Activated T-cell treated with anti-CD3 and anti-CD28 coated beads, Interleukin-2, amount 50 U/mL, for 4 hours (primary cell): ENCODE measurements at regions not wholly inside any gene's neighbourhood (a gene's known extent, or its start where the extent isn't known, plus 50 kb on each side); places are given as distances from the start of the nearest gene placed in this dataset.

Source experiments
- ATAC-seq, 2 donors: fragments of 200-7000 bp; cut with Tn5 transposase; one replicate each; pipeline ENCODE4 v1.10.0; 2021
- DNase-seq: peaks from one replicate; pipeline ENCODE4 v3.0.0-alpha.2; 2020
- H3K27me3 Mint-ChIP-seq: one replicate; pipeline ENCODE4 v1.8.0; 2021; ENCODE audit warnings: low read depth, mixed read lengths
- H3K36me3 Mint-ChIP-seq: one replicate; pipeline ENCODE4 v1.8.0; 2022; ENCODE audit warnings: mixed read lengths; ENCODE audit not compliant: insufficient read depth
- H3K4me1 Mint-ChIP-seq: one replicate; pipeline ENCODE4 v1.8.0; 2021; ENCODE audit warnings: low read depth, mixed read lengths
- H3K4me3 Mint-ChIP-seq: one replicate; pipeline ENCODE4 v1.8.0; 2021; ENCODE audit warnings: mild to moderate bottlenecking, moderate library complexity, mixed read lengths
- H3K9me3 Mint-ChIP-seq: one replicate; pipeline ENCODE4 v1.8.0; 2021; ENCODE audit warnings: mixed read lengths

DNA sequence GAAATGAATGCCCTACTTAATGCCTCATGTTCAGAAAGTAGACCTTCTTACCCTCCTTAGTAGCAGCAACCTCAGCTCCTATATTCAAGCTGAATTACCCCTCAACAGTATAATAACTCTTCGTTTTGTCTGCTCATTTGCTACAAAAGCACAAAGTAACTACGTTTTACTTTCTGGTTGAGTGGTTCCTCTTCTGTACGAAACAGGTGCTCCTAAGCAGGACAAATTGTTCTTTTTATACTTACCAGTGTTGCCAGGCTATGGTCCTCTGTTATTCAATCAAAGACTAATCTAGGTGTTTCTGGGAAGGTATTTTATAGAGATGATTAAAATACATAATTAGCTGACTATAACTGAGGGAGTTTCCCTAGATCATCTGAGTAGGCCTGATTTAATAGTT, 484.2 kb upstream of the ADAMTS5 start:
- H3K4me1 Mint-ChIP-seq = no peaks in the 10 kb centered on the region
- DNase-seq (no peak), ATAC-seq (no peak)
- no peaks in the 10 kb centered on the region for H3K27me3 Mint-ChIP-seq
- peaks cover 3% of the 10 kb centered on the region for H3K9me3 Mint-ChIP-seq
- H3K36me3 Mint-ChIP-seq = no peaks in the 10 kb centered on the region
- no peak overlapping the region for H3K4me3 Mint-ChIP-seq

DNA sequence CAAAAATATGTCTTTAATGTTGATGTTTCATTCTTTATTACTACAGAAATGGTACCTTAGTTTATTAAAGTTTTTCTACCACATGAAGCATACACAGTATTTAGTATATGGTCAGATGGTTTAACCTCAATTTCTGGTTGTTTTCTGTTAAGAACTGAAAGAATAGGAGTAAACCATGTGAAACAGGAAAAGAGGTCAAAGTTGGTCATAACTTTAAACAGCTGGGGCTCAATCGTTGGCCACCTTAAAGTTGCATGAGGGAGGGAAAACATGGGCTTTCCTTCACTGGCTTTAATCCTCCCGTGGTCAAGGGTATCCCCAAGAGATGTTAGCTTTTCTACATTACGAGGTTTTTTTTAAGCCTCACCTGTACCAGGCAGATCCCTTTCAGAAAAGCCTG, 483.3 kb upstream of the ADAMTS5 start:
- H3K9me3 Mint-ChIP-seq = peaks cover 6% of the 10 kb centered on the region

DNA sequence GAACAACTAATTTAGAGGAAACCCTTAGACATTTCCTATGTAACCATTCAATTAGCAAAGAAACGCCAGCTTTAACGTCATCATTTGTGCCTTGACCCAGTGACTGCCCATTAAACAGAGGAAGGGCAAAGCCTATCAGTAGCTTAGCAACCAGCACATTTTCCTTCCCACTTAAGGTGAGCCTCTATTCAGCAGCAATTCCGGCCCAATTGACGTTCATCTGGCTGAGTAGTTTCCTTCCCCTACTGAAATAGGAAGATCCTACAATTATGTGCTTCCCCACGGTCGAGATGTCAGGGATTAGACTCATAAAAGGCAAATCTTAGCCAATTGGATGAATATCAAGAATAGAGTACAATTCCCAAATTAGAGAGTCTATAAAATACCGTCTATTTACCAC, 482.1 kb upstream of the ADAMTS5 start:
- ATAC-seq = no peak
- Mint-ChIP-seq H3K36me3 (no peaks in the 10 kb centered on the region), H3K9me3 (peaks cover 9% of the 10 kb centered on the region), H3K4me3 (no peak overlapping the region), H3K27me3 (no peaks in the 10 kb centered on the region), H3K4me1 (no peaks in the 10 kb centered on the region)
- DNase-seq = no peak

More for the DNA sequence above, 483.3 kb upstream of the ADAMTS5 start:
- H3K4me1 Mint-ChIP-seq = no peaks in the 10 kb centered on the region
- no peaks in the 10 kb centered on the region for H3K27me3 Mint-ChIP-seq
- no peak for ATAC-seq
- no peak for DNase-seq
- H3K36me3 Mint-ChIP-seq = no peaks in the 10 kb centered on the region
- no peak overlapping the region for H3K4me3 Mint-ChIP-seq

- H3K36me3 Mint-ChIP-seq = no peaks in the 10 kb centered on the region
- H3K4me1 Mint-ChIP-seq = no peaks in the 10 kb centered on the region
- H3K9me3 Mint-ChIP-seq = peaks cover 14% of the 10 kb centered on the region
- H3K27me3 Mint-ChIP-seq = peaks cover 2% of the 10 kb centered on the region
- no peak for ATAC-seq
- no peak for DNase-seq
- H3K4me3 Mint-ChIP-seq = no peak overlapping the region
Measured at GRCh38 chr21:27447843-27448242, 481.0 kb upstream of the ADAMTS5 start.

- no peak for DNase-seq
- Mint-ChIP-seq H3K36me3 (no peaks in the 10 kb centered on the region), H3K9me3 (no peaks in the 10 kb centered on the region), H3K4me3 (no peak overlapping the region), H3K27me3 (no peaks in the 10 kb centered on the region), H3K4me1 (no peaks in the 10 kb centered on the region)
- ATAC-seq = no peak
Measured at GRCh38 chr21:27429710-27430341, 462.9 kb upstream of the ADAMTS5 start.

DNA sequence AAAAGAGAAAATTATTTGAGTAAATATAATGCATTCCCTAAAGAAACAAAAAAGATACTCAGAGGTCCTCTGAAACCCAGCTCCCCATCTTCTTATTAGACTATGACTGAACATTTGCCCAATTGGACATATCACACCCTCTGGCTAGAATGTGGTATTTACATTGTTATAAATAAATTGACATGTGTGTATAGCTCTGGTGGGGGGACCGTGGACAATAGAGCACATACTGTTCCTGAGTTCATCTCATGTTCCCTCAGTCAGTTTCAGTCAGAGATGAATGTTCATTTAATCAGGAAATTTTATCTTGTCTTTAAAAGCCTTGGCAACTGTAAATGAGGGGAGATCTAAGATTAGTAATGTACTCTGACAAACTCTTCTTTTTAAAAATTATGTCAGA, 459.3 kb upstream of the ADAMTS5 start:
- no peaks in the 10 kb centered on the region for H3K36me3 Mint-ChIP-seq
- peaks cover 4% of the 10 kb centered on the region for H3K9me3 Mint-ChIP-seq
- DNase-seq (no peak), ATAC-seq (no peak)
- no peaks in the 10 kb centered on the region for H3K4me1 Mint-ChIP-seq
- no peaks in the 10 kb centered on the region for H3K27me3 Mint-ChIP-seq
- no peak overlapping the region for H3K4me3 Mint-ChIP-seq

GRCh38 chr21:27425574-27425973, 458.7 kb upstream of the ADAMTS5 start:
- no peak overlapping the region for H3K4me3 Mint-ChIP-seq
- H3K36me3 Mint-ChIP-seq = no peaks in the 10 kb centered on the region
- H3K4me1 Mint-ChIP-seq = no peaks in the 10 kb centered on the region
- DNase-seq (no peak), ATAC-seq (no peak)
- H3K27me3 Mint-ChIP-seq = no peaks in the 10 kb centered on the region
- peaks cover 4% of the 10 kb centered on the region for H3K9me3 Mint-ChIP-seq

DNA sequence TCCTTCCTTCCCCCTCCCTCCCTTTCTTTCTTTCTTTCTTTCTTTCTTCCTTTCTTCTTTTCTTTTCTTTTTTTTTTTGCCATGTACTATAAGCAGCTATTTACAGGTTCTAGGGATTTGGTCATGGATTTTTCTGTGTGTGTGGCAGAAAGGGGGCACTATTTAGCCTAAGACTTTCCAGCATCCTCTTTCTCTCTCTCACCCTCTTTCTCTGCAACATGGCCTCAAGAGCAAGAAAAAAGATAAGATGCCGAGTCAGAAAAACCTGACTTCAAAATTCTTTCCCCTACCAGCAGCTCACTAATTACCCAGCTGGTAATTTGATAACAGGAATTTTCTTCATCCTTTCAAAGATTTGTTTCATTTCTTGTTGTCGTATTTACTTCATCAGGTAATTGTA, 458.3 kb upstream of the ADAMTS5 start:
- ATAC-seq (no peak), DNase-seq (no peak)
- H3K9me3 Mint-ChIP-seq = peaks cover 4% of the 10 kb centered on the region
- no peaks in the 10 kb centered on the region for H3K4me1 Mint-ChIP-seq
- H3K27me3 Mint-ChIP-seq = no peaks in the 10 kb centered on the region
- H3K36me3 Mint-ChIP-seq = no peaks in the 10 kb centered on the region
- no peak overlapping the region for H3K4me3 Mint-ChIP-seq

DNA sequence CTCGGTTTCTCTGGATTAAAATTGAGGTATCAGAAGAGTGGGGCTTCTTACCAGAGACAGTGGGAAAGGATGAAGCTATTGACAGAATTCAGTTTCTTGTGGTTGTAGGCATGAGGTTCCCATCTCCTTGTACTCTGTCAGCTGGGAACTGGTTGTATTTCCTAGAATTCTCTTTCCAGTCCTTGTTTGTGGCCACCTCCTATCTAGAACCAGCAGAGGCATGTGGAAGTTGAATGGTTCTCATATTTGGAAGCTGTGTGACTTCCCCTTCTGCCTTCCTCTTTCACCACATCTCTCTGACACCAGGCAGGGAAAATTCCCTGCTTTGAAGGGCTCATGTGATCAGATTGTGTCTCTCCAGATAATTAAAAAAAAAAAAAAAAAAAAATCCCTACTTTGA, 457.7 kb upstream of the ADAMTS5 start:
- ATAC-seq = no peak
- no peaks in the 10 kb centered on the region for H3K27me3 Mint-ChIP-seq

DNA sequence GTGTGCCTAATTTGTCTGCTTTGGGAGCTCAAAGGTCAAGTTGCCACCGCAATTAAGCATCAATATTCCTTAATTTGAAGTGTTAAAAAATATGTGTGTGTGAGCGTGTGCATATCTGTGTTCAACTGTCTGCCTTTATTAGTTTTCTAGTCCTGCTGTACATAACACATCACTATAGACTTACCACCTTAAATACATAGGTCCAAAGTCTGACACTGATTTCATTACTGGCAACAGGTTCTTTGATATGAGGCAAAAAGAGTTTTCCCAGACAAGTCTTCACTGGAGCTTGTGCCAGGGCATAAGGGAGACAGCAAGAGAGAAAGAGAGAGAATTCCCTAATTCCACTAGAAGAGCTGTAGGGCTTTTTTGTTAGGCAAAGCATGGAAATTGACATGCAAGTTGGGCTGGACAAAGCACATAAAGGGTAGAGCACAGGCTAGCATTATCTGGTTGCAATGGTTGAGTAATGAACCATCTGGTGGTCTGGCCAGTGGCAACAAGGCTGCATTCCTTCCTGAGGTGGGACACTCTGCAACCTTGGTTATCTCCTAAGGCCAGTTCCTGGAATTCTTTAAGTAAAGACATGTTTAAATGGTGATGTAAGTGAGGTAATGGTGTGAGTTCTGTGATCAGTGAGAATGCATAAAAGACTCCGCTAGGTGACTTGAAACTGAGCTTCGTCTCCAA, 457.2 kb upstream of the ADAMTS5 start:
- peaks cover 4% of the 10 kb centered on the region for H3K9me3 Mint-ChIP-seq
- no peak for ATAC-seq

More for the DNA sequence above, 457.7 kb upstream of the ADAMTS5 start:
- H3K4me1 Mint-ChIP-seq = no peaks in the 10 kb centered on the region
- peaks cover 4% of the 10 kb centered on the region for H3K9me3 Mint-ChIP-seq
- no peaks in the 10 kb centered on the region for H3K36me3 Mint-ChIP-seq
- no peak for DNase-seq
- no peak overlapping the region for H3K4me3 Mint-ChIP-seq

DNA sequence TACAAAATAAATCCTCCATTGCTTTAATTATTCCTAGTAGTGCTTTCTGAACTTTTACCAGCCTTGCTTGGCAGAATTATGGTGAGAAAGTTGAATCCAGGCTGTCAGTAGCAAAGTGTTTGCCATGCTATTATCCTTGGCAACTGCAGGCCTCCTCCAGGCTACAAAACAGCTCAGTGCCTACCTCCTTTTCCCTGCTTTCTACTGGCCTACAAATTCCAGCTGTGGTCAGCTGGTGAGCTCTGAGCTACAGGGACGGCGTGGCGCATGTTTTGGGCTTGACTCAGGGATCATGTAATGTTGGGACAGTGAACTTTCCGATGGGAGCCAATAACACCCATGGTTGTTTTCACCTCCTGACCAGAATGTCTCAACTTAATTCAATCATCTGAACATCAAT, 456.1 kb upstream of the ADAMTS5 start:
- no peaks in the 10 kb centered on the region for H3K4me1 Mint-ChIP-seq

More for the DNA sequence above, 457.2 kb upstream of the ADAMTS5 start:
- H3K27me3 Mint-ChIP-seq = no peaks in the 10 kb centered on the region
- H3K4me1 Mint-ChIP-seq = no peaks in the 10 kb centered on the region
- H3K4me3 Mint-ChIP-seq = no peak overlapping the region
- no peak for DNase-seq
- H3K36me3 Mint-ChIP-seq = no peaks in the 10 kb centered on the region

GRCh38 chr21:27422435-27422834, 455.5 kb upstream of the ADAMTS5 start:
- no peak for DNase-seq
- Mint-ChIP-seq H3K4me1 (no peaks in the 10 kb centered on the region), H3K4me3 (no peak overlapping the region), H3K36me3 (no peaks in the 10 kb centered on the region), H3K9me3 (peaks cover 4% of the 10 kb centered on the region), H3K27me3 (no peaks in the 10 kb centered on the region)
- ATAC-seq = no peak

More for the DNA sequence above, 456.1 kb upstream of the ADAMTS5 start:
- H3K9me3 Mint-ChIP-seq = peaks cover 4% of the 10 kb centered on the region
- no peak for ATAC-seq
- H3K27me3 Mint-ChIP-seq = no peaks in the 10 kb centered on the region
- H3K36me3 Mint-ChIP-seq = no peaks in the 10 kb centered on the region
- H3K4me3 Mint-ChIP-seq = no peak overlapping the region
- no peak for DNase-seq

DNA sequence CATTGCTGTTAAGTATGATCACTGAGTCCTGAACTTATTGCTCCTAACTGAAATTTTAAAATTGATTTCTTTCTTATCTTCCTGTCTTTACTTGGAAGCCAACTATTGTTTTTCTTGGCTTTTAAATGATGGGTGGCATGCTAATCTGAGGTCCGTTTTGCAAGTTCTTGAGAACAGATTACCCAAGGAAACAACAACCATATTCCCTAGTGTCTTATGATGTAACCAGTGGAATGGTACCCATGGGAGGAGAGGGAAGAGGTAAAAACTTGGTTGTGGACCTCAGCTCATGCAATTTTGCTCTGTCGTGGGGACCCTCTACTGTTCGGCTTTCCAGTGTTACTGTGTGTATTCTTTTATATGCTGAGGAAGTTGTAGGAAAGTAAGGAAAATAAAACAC, 454.8 kb upstream of the ADAMTS5 start:
- H3K9me3 Mint-ChIP-seq = peaks cover 8% of the 10 kb centered on the region
- H3K4me1 Mint-ChIP-seq = no peaks in the 10 kb centered on the region
- no peak for ATAC-seq
- H3K36me3 Mint-ChIP-seq = no peaks in the 10 kb centered on the region
- no peak for DNase-seq
- H3K27me3 Mint-ChIP-seq = no peaks in the 10 kb centered on the region
- no peak overlapping the region for H3K4me3 Mint-ChIP-seq

DNA sequence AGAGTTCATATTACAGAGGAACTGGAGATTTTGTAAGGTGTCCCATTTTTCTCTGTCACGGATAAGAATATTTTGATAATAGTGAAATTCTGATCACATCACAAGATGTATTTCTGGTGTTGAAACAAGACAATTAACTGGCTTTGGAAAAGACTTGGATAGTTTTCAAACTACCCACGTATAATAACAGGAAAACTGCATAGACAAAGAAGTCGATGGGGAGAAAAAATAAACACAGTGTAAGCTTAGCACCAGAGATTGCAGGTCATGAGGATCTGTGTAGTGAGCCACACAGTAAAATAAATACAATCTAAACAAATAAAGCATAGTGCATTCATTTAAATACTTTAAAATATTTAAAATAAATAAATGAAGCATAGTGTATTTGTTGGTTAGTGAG, 452.3 kb upstream of the ADAMTS5 start:
- Mint-ChIP-seq H3K4me1 (no peaks in the 10 kb centered on the region), H3K36me3 (no peaks in the 10 kb centered on the region), H3K27me3 (no peaks in the 10 kb centered on the region), H3K4me3 (no peak overlapping the region), H3K9me3 (peaks cover 8% of the 10 kb centered on the region)
- no peak for ATAC-seq
- no peak for DNase-seq

DNA sequence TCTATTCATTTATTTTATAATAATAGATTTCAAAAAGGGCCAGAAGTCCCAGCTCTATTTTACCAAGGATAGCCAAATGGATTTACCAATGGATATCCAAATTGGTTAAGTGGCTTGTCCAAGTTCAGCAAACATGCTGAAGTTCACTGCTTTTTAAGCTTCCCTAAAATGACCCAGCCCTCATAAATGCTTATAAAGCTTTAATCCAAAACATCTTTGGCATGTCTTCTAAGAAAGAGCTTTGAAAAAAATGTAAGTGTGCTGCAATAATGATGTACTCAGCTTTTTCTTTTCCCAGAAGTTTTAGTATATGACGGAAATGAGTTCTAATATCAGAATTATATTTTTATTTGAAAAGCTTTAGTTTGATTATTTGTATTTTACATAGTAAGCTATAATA, 451.5 kb upstream of the ADAMTS5 start:
- H3K4me1 Mint-ChIP-seq = no peaks in the 10 kb centered on the region
- H3K4me3 Mint-ChIP-seq = no peak overlapping the region
- no peak for DNase-seq
- H3K27me3 Mint-ChIP-seq = no peaks in the 10 kb centered on the region
- no peaks in the 10 kb centered on the region for H3K36me3 Mint-ChIP-seq
- H3K9me3 Mint-ChIP-seq = peaks cover 8% of the 10 kb centered on the region
- ATAC-seq = no peak
